Type B pancreatic cell (in vitro differentiated cells): ENCODE measurements at regions not wholly inside any gene's neighbourhood (a gene's known extent, or its start where the extent isn't known, plus 50 kb on each side); places are given as distances from the start of the nearest gene placed in this dataset.

ENCODE experiments used
- DNase-seq: peaks from one replicate; pipeline ENCODE4 v3.0.0; 2021; ENCODE audit warnings: mixed read lengths; ENCODE audit not compliant: unreplicated experiment; ENCODE audit errors: extremely low spot score
- H3K27ac Mint-ChIP-seq: 2 replicates; pipeline ENCODE4 v1.8.0; 2021; ENCODE audit warnings: mild to moderate bottlenecking, mixed read lengths
- H3K27me3 Mint-ChIP-seq: 2 replicates; pipeline ENCODE4 v1.8.0; 2021; ENCODE audit warnings: mixed read lengths
- H3K36me3 Mint-ChIP-seq: 2 replicates; pipeline ENCODE4 v1.8.0; 2021; ENCODE audit warnings: mixed read lengths
- H3K4me1 Mint-ChIP-seq: one replicate; pipeline ENCODE4 v1.8.0; 2021; ENCODE audit warnings: mixed read lengths; ENCODE audit not compliant: unreplicated experiment
- H3K4me3 Mint-ChIP-seq: 2 replicates; pipeline ENCODE4 v1.8.0; 2021; ENCODE audit warnings: mild to moderate bottlenecking, mixed read lengths
- H3K9me3 Mint-ChIP-seq: 2 replicates; pipeline ENCODE4 v1.8.0; 2021; ENCODE audit warnings: mixed read lengths
- TF ChIP-seq, protein P1 (sequence below): fragments of 200-600 bp; sonication (generic); conservative IDR thresholded peaks from 2 replicates; pipeline ENCODE4 v1.5.0; 2021; ENCODE audit warnings: antibody characterized with exemption, mild to moderate bottlenecking

DNA sequence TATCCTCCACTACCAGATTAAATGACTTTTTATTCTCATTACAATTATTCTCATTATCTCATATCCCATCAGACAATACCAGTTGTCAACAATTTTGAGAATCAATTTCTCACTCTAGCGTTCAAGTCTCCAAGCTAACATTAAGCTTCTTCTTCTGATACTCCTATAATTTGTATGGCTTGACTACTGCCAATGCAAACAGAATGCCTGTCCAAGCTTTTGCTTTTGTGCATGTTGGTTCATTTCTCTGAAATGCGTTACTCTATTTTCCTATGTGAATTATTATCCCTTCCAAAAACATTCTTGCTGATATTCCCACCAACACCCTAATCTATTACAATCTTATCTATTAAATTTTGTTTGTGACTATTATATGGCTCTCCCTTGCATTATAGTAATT, 1602.3 kb downstream of the C4orf33 start:
- Mint-ChIP-seq H3K27me3 (no peaks in the 10 kb centered on the region), H3K4me1 (peaks cover 5% of the 10 kb centered on the region), H3K9me3 (no peaks in the 10 kb centered on the region), H3K4me3 (no peak overlapping the region), H3K27ac (no peak overlapping the region), H3K36me3 (no peaks in the 10 kb centered on the region)
- TF ChIP-seq, protein P1, sequence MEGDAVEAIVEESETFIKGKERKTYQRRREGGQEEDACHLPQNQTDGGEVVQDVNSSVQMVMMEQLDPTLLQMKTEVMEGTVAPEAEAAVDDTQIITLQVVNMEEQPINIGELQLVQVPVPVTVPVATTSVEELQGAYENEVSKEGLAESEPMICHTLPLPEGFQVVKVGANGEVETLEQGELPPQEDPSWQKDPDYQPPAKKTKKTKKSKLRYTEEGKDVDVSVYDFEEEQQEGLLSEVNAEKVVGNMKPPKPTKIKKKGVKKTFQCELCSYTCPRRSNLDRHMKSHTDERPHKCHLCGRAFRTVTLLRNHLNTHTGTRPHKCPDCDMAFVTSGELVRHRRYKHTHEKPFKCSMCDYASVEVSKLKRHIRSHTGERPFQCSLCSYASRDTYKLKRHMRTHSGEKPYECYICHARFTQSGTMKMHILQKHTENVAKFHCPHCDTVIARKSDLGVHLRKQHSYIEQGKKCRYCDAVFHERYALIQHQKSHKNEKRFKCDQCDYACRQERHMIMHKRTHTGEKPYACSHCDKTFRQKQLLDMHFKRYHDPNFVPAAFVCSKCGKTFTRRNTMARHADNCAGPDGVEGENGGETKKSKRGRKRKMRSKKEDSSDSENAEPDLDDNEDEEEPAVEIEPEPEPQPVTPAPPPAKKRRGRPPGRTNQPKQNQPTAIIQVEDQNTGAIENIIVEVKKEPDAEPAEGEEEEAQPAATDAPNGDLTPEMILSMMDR, result no peak
- no peak for DNase-seq

GRCh38 chr4:130699004-130699403, 1603.1 kb downstream of the C4orf33 start:
- no peak for DNase-seq
- Mint-ChIP-seq H3K36me3 (no peaks in the 10 kb centered on the region), H3K27me3 (no peaks in the 10 kb centered on the region), H3K4me3 (no peak overlapping the region), H3K9me3 (no peaks in the 10 kb centered on the region), H3K4me1 (peaks cover 5% of the 10 kb centered on the region), H3K27ac (no peak overlapping the region)
- TF ChIP-seq, protein P1, result no peak

DNA sequence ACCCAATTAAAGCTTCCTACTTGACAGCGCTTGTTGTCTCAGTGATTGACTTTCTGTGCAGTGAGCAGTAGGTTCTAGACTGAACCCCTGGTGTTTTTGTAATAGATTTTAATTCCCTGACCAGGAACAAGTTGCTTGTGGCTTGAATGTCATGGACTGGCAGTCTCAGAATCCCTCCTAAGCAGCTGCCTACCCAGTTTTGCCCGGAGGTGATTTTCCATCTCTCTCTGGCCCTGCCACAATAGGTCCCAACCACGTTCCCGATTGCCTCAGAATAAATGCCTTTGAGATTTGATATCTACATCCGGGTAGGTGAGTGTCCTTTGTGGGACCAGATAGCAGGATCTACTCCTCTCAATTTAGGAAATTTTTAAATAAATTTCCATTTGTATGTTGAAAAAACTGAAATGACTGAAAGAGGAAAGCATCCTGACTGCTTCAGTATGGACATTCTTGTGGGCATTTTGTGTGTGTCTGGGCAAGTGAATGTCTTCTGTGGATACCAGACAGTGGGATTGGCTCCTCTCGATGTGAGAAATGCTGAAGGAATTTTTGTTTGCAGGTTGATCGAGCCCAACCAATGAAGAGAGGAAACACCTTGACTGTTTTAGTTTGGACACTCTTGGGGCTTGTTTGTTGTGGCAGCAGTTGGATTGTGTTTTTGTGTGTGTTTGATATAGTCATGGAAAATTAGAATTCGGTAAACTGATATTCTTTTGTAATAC, 1607.4 kb downstream of the C4orf33 start:
- no peak for DNase-seq
- TF ChIP-seq, protein P1, result no peak
- H3K27me3 Mint-ChIP-seq, result no peaks in the 10 kb centered on the region
- H3K4me3 Mint-ChIP-seq, result no peak overlapping the region
- no peaks in the 10 kb centered on the region for H3K36me3 Mint-ChIP-seq
- H3K4me1 Mint-ChIP-seq, result peaks cover 5% of the 10 kb centered on the region
- no peak overlapping the region for H3K27ac Mint-ChIP-seq
- no peaks in the 10 kb centered on the region for H3K9me3 Mint-ChIP-seq

GRCh38 chr4:130705023-130705422, 1609.1 kb downstream of the C4orf33 start:
- peaks cover 5% of the 10 kb centered on the region for H3K4me1 Mint-ChIP-seq
- no peaks in the 10 kb centered on the region for H3K27me3 Mint-ChIP-seq
- no peak overlapping the region for H3K4me3 Mint-ChIP-seq
- H3K27ac Mint-ChIP-seq, result no peak overlapping the region
- TF ChIP-seq, protein P1, result no peak
- DNase-seq, result no peak
- H3K9me3 Mint-ChIP-seq, result no peaks in the 10 kb centered on the region
- no peaks in the 10 kb centered on the region for H3K36me3 Mint-ChIP-seq

DNA sequence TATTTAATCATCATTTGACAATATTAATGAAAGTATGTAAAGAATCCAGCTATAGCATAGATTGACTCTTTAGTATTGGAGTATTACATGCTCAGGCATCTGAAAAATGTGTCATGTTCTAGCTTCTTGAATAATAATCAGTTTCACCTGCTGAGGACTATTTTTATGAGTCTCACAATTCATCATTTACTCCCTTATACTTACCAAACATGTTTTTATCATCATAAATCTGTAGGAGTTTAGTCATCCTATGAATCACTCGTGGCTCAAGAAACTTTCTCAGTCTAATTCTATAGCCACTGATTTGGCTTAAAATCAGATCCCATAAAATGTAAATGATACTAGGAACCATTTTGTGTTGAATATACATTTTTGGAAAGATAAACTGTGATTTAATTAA, 1616.1 kb downstream of the C4orf33 start:
- H3K36me3 Mint-ChIP-seq, result no peaks in the 10 kb centered on the region

More for the DNA sequence above, 1616.1 kb downstream of the C4orf33 start:
- TF ChIP-seq, protein P1, result no peak
- no peak for DNase-seq
- Mint-ChIP-seq H3K9me3 (no peaks in the 10 kb centered on the region), H3K27me3 (no peaks in the 10 kb centered on the region), H3K4me1 (no peaks in the 10 kb centered on the region), H3K4me3 (no peak overlapping the region), H3K27ac (no peak overlapping the region)
